Colon (tissue), 2 donors: ENCODE measurements at regions not wholly inside any gene's neighbourhood (a gene's known extent, or its start where the extent isn't known, plus 50 kb on each side); places are given as distances from the start of the nearest gene placed in this dataset.
"Not testable (repeated sequence)": the region's sequence is repeated elsewhere in the genome, so short reads cannot be mapped to it uniquely, and the experiment has no call there.

Source experiments
- FAIRE-seq: peaks from 2 replicates; lab custom pipeline; 2012; peaks lifted over from hg19 to GRCh38; lab: Jason Lieb, UNC
- donor health status: control.
- donor health status: control.

- FAIRE-seq: no peak
These were observed 69.4 kb downstream of the TOMM20 start for GRCh38 chr1:235059221-235059620.

GRCh38 chr1:235058695-235059094 lies 69.9 kb downstream of the TOMM20 start:
- no peak for FAIRE-seq

GRCh38 chr1:235057385-235058306 lies 71.0 kb downstream of the TOMM20 start:
- FAIRE-seq: no peak

- no peak for FAIRE-seq
These were observed 71.7 kb downstream of the TOMM20 start for GRCh38 chr1:235056937-235057336.

- FAIRE-seq: no peak
These were observed 73.7 kb downstream of the TOMM20 start for GRCh38 chr1:235054936-235055335.

- FAIRE-seq: no peak
These were observed 74.2 kb downstream of the TOMM20 start for GRCh38 chr1:235054466-235054865.

- no peak for FAIRE-seq
These were observed 76.3 kb downstream of the TOMM20 start for GRCh38 chr1:235052067-235053008.

GRCh38 chr1:235051521-235051920 lies 77.1 kb downstream of the TOMM20 start:
- no peak for FAIRE-seq

GRCh38 chr1:235050911-235051360 lies 77.7 kb downstream of the TOMM20 start:
- FAIRE-seq: no peak

- not testable (repeated sequence) for FAIRE-seq
These were observed 78.8 kb downstream of the TOMM20 start for GRCh38 chr1:235049716-235050378.

- FAIRE-seq: no peak
These were observed 79.4 kb downstream of the TOMM20 start for GRCh38 chr1:235049217-235049616.

- no peak for FAIRE-seq
These were observed 81.2 kb downstream of the TOMM20 start for GRCh38 chr1:235047331-235047871.

- FAIRE-seq: no peak
These were observed 82.6 kb downstream of the TOMM20 start for GRCh38 chr1:235045921-235046601.

GRCh38 chr1:235045034-235045690 lies 83.5 kb downstream of the TOMM20 start:
- no peak for FAIRE-seq

GRCh38 chr1:235043234-235043633 lies 85.4 kb downstream of the TOMM20 start:
- no peak for FAIRE-seq

GRCh38 chr1:235038701-235039100 lies 89.9 kb downstream of the TOMM20 start:
- no peak for FAIRE-seq

- no peak for FAIRE-seq
These were observed 92.7 kb downstream of the TOMM20 start for GRCh38 chr1:235035928-235036327.

GRCh38 chr1:235030919-235031596 lies 97.6 kb downstream of the TOMM20 start:
- FAIRE-seq: no peak

- FAIRE-seq: no peak
These were observed 100.8 kb downstream of the TOMM20 start for GRCh38 chr1:235027862-235028250.
